AG04450 (cell line): ENCODE measurements at regions not wholly inside any gene's neighbourhood (a gene's known extent, or its start where the extent isn't known, plus 50 kb on each side); places are given as distances from the start of the nearest gene placed in this dataset.
"Not testable (repeated sequence)": the region's sequence is repeated elsewhere in the genome, so short reads cannot be mapped to it uniquely, and the experiment has no call there.

ENCODE experiments used
- CTCF ChIA-PET: fragments of 300-600, 350-600 bp; formaldehyde crosslinking; extraction: SDS; loops from one replicate; lab custom pipeline; 2022; ENCODE audit warnings: antibody characterized with exemption, inconsistent platforms; lab: Charles Lee
- POLR2A ChIA-PET: fragments of 350-600 bp; formaldehyde crosslinking; extraction: SDS; loops from one replicate; lab custom pipeline; 2021; ENCODE audit warnings: antibody characterized with exemption, inconsistent platforms; lab: Yijun Ruan, JAX
- DNase-seq: peaks from one replicate; pipeline ENCODE4 v3.0.0-alpha.2; 2011; ENCODE audit warnings: low read depth, low spot score
- H3K27ac ChIP-seq: one replicate; pipeline ENCODE4 v1.5.1; 2012; ENCODE audit warnings: low read depth, low read length, control low read depth
- H3K27me3 ChIP-seq: one replicate; pipeline ENCODE4 v1.6.0; 2012; ENCODE audit warnings: low read length; ENCODE audit not compliant: control insufficient read depth, insufficient read depth
- H3K4me3 ChIP-seq: 2 replicates; pipeline ENCODE4 v1.5.1; 2011; ENCODE audit warnings: mild to moderate bottlenecking, low read depth, low read length, control low read depth
- H3K9me3 ChIP-seq: 2 replicates; pipeline ENCODE4 v1.5.1; 2012; ENCODE audit warnings: low read length; ENCODE audit not compliant: control insufficient read depth, insufficient read depth
- CTCF ChIP-seq: IDR thresholded peaks from 2 replicates; pipeline ENCODE4 v1.5.1; 2011; ENCODE audit warnings: low read depth, low read length, control low read depth, inconsistent platforms

- DNase-seq, H3K4me3 ChIP-seq, CTCF ChIA-PET, H3K9me3 ChIP-seq, H3K27me3 ChIP-seq, POLR2A ChIA-PET, H3K27ac ChIP-seq: not testable (repeated sequence)
Measured at GRCh38 chr10:46779571-46779970, 131.7 kb upstream of the PTPN20 start.

- H3K27ac ChIP-seq, CTCF ChIA-PET, H3K4me3 ChIP-seq, POLR2A ChIA-PET, DNase-seq, H3K9me3 ChIP-seq, H3K27me3 ChIP-seq: not testable (repeated sequence)
Measured at GRCh38 chr10:46780164-46780563, 131.1 kb upstream of the PTPN20 start.

GRCh38 chr10:46781001-46781400 lies 130.2 kb upstream of the PTPN20 start:
- H3K9me3 ChIP-seq, H3K27me3 ChIP-seq, H3K27ac ChIP-seq, H3K4me3 ChIP-seq, POLR2A ChIA-PET, DNase-seq, CTCF ChIA-PET: not testable (repeated sequence)

- H3K4me3 ChIP-seq, H3K27me3 ChIP-seq, CTCF ChIA-PET, H3K27ac ChIP-seq, H3K9me3 ChIP-seq, POLR2A ChIA-PET, DNase-seq: not testable (repeated sequence)
Measured at GRCh38 chr10:46782001-46782874, 129.0 kb upstream of the PTPN20 start.

- POLR2A ChIA-PET, H3K9me3 ChIP-seq, CTCF ChIA-PET, H3K4me3 ChIP-seq, H3K27ac ChIP-seq, DNase-seq, H3K27me3 ChIP-seq: not testable (repeated sequence)
Measured at GRCh38 chr10:46784665-46785064, 126.6 kb upstream of the PTPN20 start.

- H3K27ac ChIP-seq, POLR2A ChIA-PET, H3K27me3 ChIP-seq, CTCF ChIA-PET, H3K9me3 ChIP-seq, DNase-seq: not testable (repeated sequence)
- H3K4me3 ChIP-seq = peak overlapping the region; percentile 46
Measured at GRCh38 chr10:46786125-46786517, 125.1 kb upstream of the PTPN20 start.

- DNase-seq, H3K9me3 ChIP-seq, H3K27me3 ChIP-seq, CTCF ChIA-PET, POLR2A ChIA-PET: not testable (repeated sequence)
- H3K4me3 ChIP-seq = peak overlapping the region; percentile 74
- peak overlapping the region; percentile 39 for H3K27ac ChIP-seq
Measured at GRCh38 chr10:46786518-46787320, 124.5 kb upstream of the PTPN20 start.

- Histone ChIP-seq H3K27me3 (no peaks in the 10 kb centered on the region), H3K27ac (no peak overlapping the region), H3K9me3 (no peaks in the 10 kb centered on the region), H3K4me3 (peak overlapping the region; percentile 74)
- TF ChIP-seq CTCF = peak; percentile 19; the same call in 1 of the 2 replicates
- DNase-seq = no peak
- POLR2A ChIA-PET = no interaction called here
- CTCF ChIA-PET = no interaction called here
Measured at GRCh38 chr10:46787321-46787615, 124.0 kb upstream of the PTPN20 start.

- H3K27ac ChIP-seq, CTCF ChIA-PET, H3K9me3 ChIP-seq, POLR2A ChIA-PET, H3K27me3 ChIP-seq, H3K4me3 ChIP-seq, DNase-seq: not testable (repeated sequence)
Measured at GRCh38 chr10:46792657-46793357, 118.4 kb upstream of the PTPN20 start.

- not testable (repeated sequence) for H3K27me3 ChIP-seq
Measured at GRCh38 chr10:46796351-46796750, 114.9 kb upstream of the PTPN20 start.

More at GRCh38 chr10:46796351-46796750, 114.9 kb upstream of the PTPN20 start:
- CTCF ChIA-PET, H3K9me3 ChIP-seq, POLR2A ChIA-PET, DNase-seq, H3K27ac ChIP-seq, H3K4me3 ChIP-seq: not testable (repeated sequence)
